H9 (cell line): ENCODE measurements at regions not wholly inside any gene's neighbourhood (a gene's known extent, or its start where the extent isn't known, plus 50 kb on each side); places are given as distances from the start of the nearest gene placed in this dataset.
A peak's percentile ranks its signal among the peaks of the same experiment; 100 is the strongest.

ENCODE experiments used
- DNase-seq: peaks from one replicate; pipeline ENCODE4 v3.0.0-alpha.2; 2017
- H2AFZ ChIP-seq: one replicate; pipeline ENCODE4 v1.6.1; 2013; ENCODE audit warnings: mild to moderate bottlenecking, low read length, control low read depth, moderate library complexity
- H2AK5ac ChIP-seq: 2 replicates; pipeline ENCODE4 v1.6.1; 2013; ENCODE audit warnings: low read length, control low read depth, mixed read lengths; ENCODE audit not compliant: insufficient read length
- H2BK120ac ChIP-seq: one replicate; pipeline ENCODE4 v1.6.1; 2013; ENCODE audit warnings: low read depth, mild to moderate bottlenecking, low read length, control low read depth, inconsistent platforms; ENCODE audit not compliant: poor library complexity, severe bottlenecking
- H2BK12ac ChIP-seq: 2 replicates; pipeline ENCODE4 v1.6.1; 2013; ENCODE audit warnings: low read length, control low read depth, mixed read lengths, low read depth; ENCODE audit not compliant: insufficient read length
- H2BK15ac ChIP-seq: 2 replicates; pipeline ENCODE4 v1.6.1; 2013; ENCODE audit warnings: low read depth, low read length, control low read depth
- H2BK20ac ChIP-seq: one replicate; pipeline ENCODE4 v1.6.1; 2013; ENCODE audit warnings: low read depth, mild to moderate bottlenecking, low read length, control low read depth, inconsistent platforms; ENCODE audit not compliant: poor library complexity, severe bottlenecking
- H2BK5ac ChIP-seq: 2 replicates; pipeline ENCODE4 v1.6.1; 2013; ENCODE audit warnings: low read length, control low read depth, mixed read lengths; ENCODE audit not compliant: insufficient read length
- H3K14ac ChIP-seq: 2 replicates; pipeline ENCODE4 v1.6.1; 2013; ENCODE audit warnings: low read length, control low read depth; ENCODE audit not compliant: insufficient read depth
- H3K18ac ChIP-seq: 2 replicates; pipeline ENCODE4 v1.6.1; 2013; ENCODE audit warnings: low read depth, mild to moderate bottlenecking, mixed read lengths, low read length, control low read depth; ENCODE audit not compliant: insufficient read length
- H3K23ac ChIP-seq: 2 replicates; pipeline ENCODE4 v1.6.1; 2013; ENCODE audit warnings: low read length, control low read depth, mixed read lengths, low read depth; ENCODE audit not compliant: insufficient read length
- H3K23me2 ChIP-seq: 2 replicates; pipeline ENCODE4 v1.6.1; 2013; ENCODE audit warnings: low read depth, mild to moderate bottlenecking, mixed read lengths, low read length, control low read depth; ENCODE audit not compliant: insufficient read length, poor library complexity, severe bottlenecking
- H3K27ac ChIP-seq: 2 replicates; pipeline ENCODE4 v1.5.1; 2013; ENCODE audit warnings: low read length, control low read depth, mixed read lengths, low read depth; ENCODE audit not compliant: insufficient read length
- H3K27me3 ChIP-seq: 2 replicates; pipeline ENCODE4 v1.6.1; 2013; ENCODE audit warnings: low read length, control low read depth, inconsistent platforms; ENCODE audit not compliant: insufficient read depth
- H3K4ac ChIP-seq: 2 replicates; pipeline ENCODE4 v1.6.1; 2013; ENCODE audit warnings: low read depth, mild to moderate bottlenecking, control low read depth, inconsistent platforms, low read length, moderate library complexity
- H3K4me1 ChIP-seq: 2 replicates; pipeline ENCODE4 v1.6.1; 2013; ENCODE audit warnings: low read length, control low read depth, inconsistent platforms; ENCODE audit not compliant: insufficient read depth
- H3K4me2 ChIP-seq: 2 replicates; pipeline ENCODE4 v1.6.1; 2013; ENCODE audit warnings: low read length, control low read depth, mixed read lengths; ENCODE audit not compliant: insufficient read length, insufficient read depth
- H3K56ac ChIP-seq: 2 replicates; pipeline ENCODE4 v1.6.1; 2013; ENCODE audit warnings: low read depth, mild to moderate bottlenecking, mixed read lengths, low read length, control low read depth; ENCODE audit not compliant: insufficient read length
- H3K79me1 ChIP-seq: 2 replicates; pipeline ENCODE4 v1.6.1; 2013; ENCODE audit warnings: low read depth, mild to moderate bottlenecking, moderate library complexity, low read length, control low read depth, inconsistent platforms; ENCODE audit not compliant: insufficient read depth, poor library complexity, severe bottlenecking
- H3K79me2 ChIP-seq: 2 replicates; pipeline ENCODE4 v1.6.1; 2013; ENCODE audit warnings: low read length, control low read depth, inconsistent platforms; ENCODE audit not compliant: insufficient read depth
- H3K9ac ChIP-seq: 2 replicates; pipeline ENCODE4 v1.6.1; 2013; ENCODE audit warnings: low read length, control low read depth, mixed read lengths; ENCODE audit not compliant: insufficient read length; ENCODE audit errors: extremely low read depth
- H3K9me3 ChIP-seq: one replicate; pipeline ENCODE4 v1.6.1; 2013; ENCODE audit warnings: low read depth, low read length, inconsistent platforms; ENCODE audit not compliant: control insufficient read depth
- H3T11ph ChIP-seq: one replicate; pipeline ENCODE4 v1.6.1; 2013; ENCODE audit warnings: mild to moderate bottlenecking, low read length, control low read depth, inconsistent platforms
- H4K20me1 ChIP-seq: one replicate; pipeline ENCODE4 v1.6.1; 2013; ENCODE audit not compliant: control insufficient read depth, insufficient read length, insufficient read depth
- H4K5ac ChIP-seq: 2 replicates; pipeline ENCODE4 v1.6.1; 2013; ENCODE audit warnings: low read depth, mild to moderate bottlenecking, mixed read lengths, low read length, control low read depth; ENCODE audit not compliant: insufficient read length
- H4K8ac ChIP-seq: replicated peaks from 2 replicates; pipeline ENCODE4 v1.6.1; 2013; ENCODE audit warnings: low read length, control low read depth, mixed read lengths, low read depth; ENCODE audit not compliant: insufficient read length
- H4K91ac ChIP-seq: 2 replicates; pipeline ENCODE4 v1.6.1; 2013; ENCODE audit warnings: low read depth, mild to moderate bottlenecking, moderate library complexity, mixed read lengths, low read length, control low read depth; ENCODE audit not compliant: insufficient read length
- H3K27ac Mint-ChIP-seq, 3 experiments: 2 replicates in 2 of 3; 3 replicates in 1 of 3; pipeline ENCODE4 v1.8.0; 2020 to 2021; ENCODE audit warnings: mixed read lengths in 3 of 3, mild to moderate bottlenecking in 1 of 3, moderate library complexity in 1 of 3
- H3K27me3 Mint-ChIP-seq: 2 replicates; pipeline ENCODE4 v1.8.0; 2021; ENCODE audit warnings: low read depth, mild to moderate bottlenecking, moderate library complexity, mixed read lengths
- H3K36me3 Mint-ChIP-seq, 3 experiments: 2 replicates in 2 of 3; 3 replicates in 1 of 3; pipeline ENCODE4 v1.8.0; 2020 to 2021; ENCODE audit warnings: low read depth in 3 of 3, mixed read lengths in 3 of 3; ENCODE audit not compliant: insufficient read depth in 1 of 3
- H3K4me1 Mint-ChIP-seq, 2 experiments: 2 replicates each; pipeline ENCODE4 v1.8.0; 2020; ENCODE audit warnings: mixed read lengths in 2 of 2
- H3K4me3 Mint-ChIP-seq, 2 experiments: 2 replicates in 1 of 2; 3 replicates in 1 of 2; pipeline ENCODE4 v1.8.0; 2020 to 2021; ENCODE audit warnings: mild to moderate bottlenecking in 2 of 2, mixed read lengths in 2 of 2, moderate library complexity in 1 of 2
- H3K9me3 Mint-ChIP-seq, 2 experiments: 2 replicates in 1 of 2; 3 replicates in 1 of 2; pipeline ENCODE4 v1.8.0; 2020; ENCODE audit warnings: mild to moderate bottlenecking in 2 of 2, mixed read lengths in 2 of 2, moderate library complexity in 1 of 2
- CTCF ChIP-seq: fragments of 200-600 bp; sonication (generic); conservative IDR thresholded peaks from 3 replicates; pipeline ENCODE4 v1.8.0; 2021; ENCODE audit warnings: antibody characterized with exemption, mild to moderate bottlenecking
- WGBS: extraction: QIAGEN DNeasy Blood & Tissue Kit; methylation state at CpG from one replicate; pipeline ENCODE4 v1.1.7; 2013; ENCODE audit warnings: missing lambda C conversion rate, low lambda C conversion rate, mixed read lengths; ENCODE audit not compliant: insufficient read length; ENCODE audit errors: extremely low coverage; 5-methylcytosine and 5-hydroxymethylcytosine counted together

GRCh38 chr12:94792693-94793092 lies 142.3 kb upstream of the TMCC3 start:
- Histone ChIP-seq H2AFZ (no peak overlapping the region), H2BK20ac (no peak overlapping the region), H3K9ac (no peak overlapping the region), H3K79me1 (no peaks in the 10 kb centered on the region), H3K14ac (no peak overlapping the region), H3T11ph (no peak overlapping the region), H2BK15ac (no peak overlapping the region), H3K56ac (no peak overlapping the region), H2BK120ac (no peak overlapping the region), H2AK5ac (no peak overlapping the region), H3K9me3 (no peaks in the 10 kb centered on the region), H3K27ac (no peak overlapping the region), H3K4me1 (peaks cover 3% of the 10 kb centered on the region; the same call in 1 of the 2 replicates), H2BK12ac (no peak overlapping the region), H3K23me2 (no peaks in the 10 kb centered on the region), H4K91ac (no peak overlapping the region), H3K27me3 (no peaks in the 10 kb centered on the region), H3K79me2 (no peaks in the 10 kb centered on the region), H3K4me2 (no peak overlapping the region), H4K5ac (no peak overlapping the region), H3K4ac (no peak overlapping the region), H4K8ac (no peak overlapping the region), H4K20me1 (no peaks in the 10 kb centered on the region), H3K23ac (no peak overlapping the region), H3K18ac (no peak overlapping the region), H2BK5ac (no peak overlapping the region)
- Mint-ChIP-seq H3K9me3 (no peaks in the 10 kb centered on the region), H3K36me3 (no peaks in the 10 kb centered on the region), H3K27ac (peak overlapping the region in 2 of 3 experiments; percentile 32 to 90; a peak in 3 of 7 replicates), H3K27me3 (no peaks in the 10 kb centered on the region; the same call in none of the 2 replicates), H3K4me1 (peaks cover 8 to 16% of the 10 kb centered on the region in 2 experiments), H3K4me3 (no peak overlapping the region)
- no CpG with 5 or more reads among the region's 6 CpGs for WGBS
- no peak for DNase-seq
- no peak for TF ChIP-seq CTCF
